ENCODE measurements at regions not wholly inside any gene's neighbourhood (a gene's known extent, or its start where the extent isn't known, plus 50 kb on each side); places are given as distances from the start of the nearest gene placed in this dataset.
"Not testable (repeated sequence)": the region's sequence is repeated elsewhere in the genome, so short reads cannot be mapped to it uniquely, and the experiment has no call there.

DNA sequence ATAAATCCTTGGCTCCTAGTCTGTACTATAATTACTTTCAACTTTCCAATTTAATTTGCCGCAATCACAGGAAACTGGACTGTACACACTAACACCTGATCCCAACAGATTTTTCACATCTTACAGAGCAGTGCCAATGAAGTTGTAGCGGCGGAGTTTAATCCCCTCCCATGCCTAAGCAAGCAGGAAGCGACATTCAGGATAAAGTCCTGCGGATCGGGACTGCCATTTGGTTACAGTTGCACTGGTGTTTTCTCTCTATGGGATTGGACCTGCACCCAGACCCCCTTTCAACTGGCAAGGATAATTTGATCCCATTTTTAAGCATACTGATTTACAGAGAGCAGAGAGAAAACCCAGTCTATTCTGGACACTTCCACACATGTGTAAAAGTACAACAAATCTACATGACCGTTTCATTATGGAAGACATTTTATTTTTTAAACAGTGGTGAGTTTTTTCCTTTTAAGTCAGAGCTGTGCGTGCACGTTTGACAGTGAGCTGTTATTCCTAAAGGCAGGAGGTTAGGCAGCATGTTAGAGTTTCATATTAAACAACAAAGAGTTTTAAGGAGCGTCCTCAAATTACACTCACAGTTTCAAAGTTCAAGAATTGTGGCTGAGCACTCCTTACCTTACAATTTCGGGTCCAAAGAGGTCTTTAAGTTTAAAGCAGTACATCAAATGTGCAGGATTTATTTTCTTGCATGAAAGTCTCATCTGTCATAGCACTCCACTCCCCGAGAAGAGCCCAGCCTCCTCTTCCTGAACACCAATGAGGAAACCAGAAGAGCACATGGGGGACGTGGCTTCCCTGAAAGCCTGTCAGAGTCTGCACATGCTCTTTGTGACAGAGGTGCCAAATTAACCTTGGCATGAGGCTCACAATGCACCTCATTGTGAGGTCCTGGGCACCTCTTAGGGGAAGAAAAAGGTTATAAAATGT lies 141.6 kb upstream of the RFC3 start:
- peak; percentile 17 to 57 for DNase-seq

DNA sequence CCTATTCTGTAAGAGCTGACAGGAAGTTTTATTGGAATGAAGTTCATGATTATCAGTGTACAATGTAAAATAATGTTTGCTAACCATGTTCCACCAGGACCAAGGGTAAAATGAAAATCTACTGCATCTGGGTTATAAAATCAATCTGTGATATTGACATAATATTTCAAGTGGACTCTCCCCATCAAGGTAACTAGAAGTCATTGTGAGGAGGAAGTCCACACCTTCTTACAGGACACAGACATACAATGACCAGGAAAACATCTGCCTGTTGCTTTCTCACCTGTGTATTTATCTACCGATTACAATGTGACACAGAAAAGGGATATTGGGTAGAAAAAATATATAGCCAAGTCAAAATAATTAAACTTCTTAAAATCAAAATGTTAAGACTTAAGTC lies 140.7 kb upstream of the RFC3 start:
- DNase-seq, result no peak

DNA sequence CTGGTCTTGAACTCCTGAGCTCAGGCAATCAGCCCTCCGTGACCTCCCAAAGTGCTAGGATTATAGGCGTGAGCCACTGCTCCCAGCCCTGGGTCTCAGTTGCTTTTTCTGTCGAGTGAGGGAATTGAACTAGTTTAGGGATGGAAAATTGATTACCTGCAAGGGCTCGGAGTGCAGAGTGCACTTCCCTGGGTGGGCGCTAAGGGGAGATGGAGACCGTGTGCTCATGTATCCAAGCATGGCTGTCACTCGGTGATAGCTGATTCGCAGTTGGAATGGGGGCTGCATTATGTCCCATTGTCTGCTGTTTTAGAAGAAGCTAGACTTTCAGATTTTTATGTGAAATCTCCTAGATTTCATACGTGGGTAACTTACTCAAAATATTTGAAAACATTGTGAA lies 139.9 kb upstream of the RFC3 start:
- DNase-seq, result no peak

DNA sequence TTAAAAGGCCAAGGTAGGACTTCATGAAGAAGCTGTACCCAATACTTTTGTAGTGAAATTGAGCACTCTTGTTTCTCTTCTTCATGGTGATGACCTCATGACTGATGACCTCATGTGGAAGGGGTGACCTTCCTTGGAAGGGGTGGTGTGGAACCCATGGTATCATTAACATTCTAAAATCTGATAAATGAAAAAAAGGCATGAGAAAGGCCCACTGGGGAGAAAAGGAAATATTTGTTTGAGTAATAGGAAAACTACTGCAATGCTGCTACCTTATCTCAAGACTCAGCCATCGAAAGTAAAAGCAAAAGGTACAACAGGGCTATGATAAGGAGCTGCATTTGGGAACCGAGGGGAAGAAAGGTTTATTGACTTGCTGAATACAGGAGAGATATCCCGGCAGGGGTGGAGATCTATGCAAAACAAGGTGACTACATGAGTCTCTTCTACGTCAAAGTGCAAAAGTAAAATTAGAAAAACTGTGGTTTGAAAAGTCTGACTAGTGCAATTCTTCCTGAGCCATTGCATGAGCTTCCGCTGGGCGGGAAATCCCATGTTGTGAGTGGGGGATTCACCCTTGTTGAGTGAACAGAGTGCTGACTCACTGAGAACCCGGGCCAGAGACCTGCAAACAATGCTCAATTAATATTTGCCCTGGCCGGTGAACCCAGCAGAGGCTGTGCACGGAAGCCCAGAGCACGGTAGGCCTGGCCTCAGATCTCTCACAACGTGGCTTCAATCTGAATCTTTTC lies 138.9 kb upstream of the RFC3 start:
- peak in 1 of 2 experiments; percentile 14 for DNase-seq

DNA sequence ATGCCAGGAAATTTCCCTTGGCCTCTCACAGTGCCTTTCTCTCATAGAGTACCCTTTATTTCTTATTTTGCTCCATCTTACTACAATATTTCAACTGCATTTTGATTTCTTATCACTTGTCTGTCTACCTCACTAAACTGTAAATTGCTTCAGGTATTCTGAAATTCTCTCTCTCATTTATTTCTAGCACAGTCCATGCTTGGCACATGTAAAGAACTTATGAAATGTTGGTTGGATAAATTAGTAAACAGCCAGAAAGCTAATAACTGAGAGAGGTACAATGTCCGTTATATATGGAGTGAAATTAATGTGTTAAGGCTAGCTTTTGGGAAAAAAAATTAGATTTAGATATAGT lies 138.3 kb upstream of the RFC3 start:
- DNase-seq, result no peak

DNA sequence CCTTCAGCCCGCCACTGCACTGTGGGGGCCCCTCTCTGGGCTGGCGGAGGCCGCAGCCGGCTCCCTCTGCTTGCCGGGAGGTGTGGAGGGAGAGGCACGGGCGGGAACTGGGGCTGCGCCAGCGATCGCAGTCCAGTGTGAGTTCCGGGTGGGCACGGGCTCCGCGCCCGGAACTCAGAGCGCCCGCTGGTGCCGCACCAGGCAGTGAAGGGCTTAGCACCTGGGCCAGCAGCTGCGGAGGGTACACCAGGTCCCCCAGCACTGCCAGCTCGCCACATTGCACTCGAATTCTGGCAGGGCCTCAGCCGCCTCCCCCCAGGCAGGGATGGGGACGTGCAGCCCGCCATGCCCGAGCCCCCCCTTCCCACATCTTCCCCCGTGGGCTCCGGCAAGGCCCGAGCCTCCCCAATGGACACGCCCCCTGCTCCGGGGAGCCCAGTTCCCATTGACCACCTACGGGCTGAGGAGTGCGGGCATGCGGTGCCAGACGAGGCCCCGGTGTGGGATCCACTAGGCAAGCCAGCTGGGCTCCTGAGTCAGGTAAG lies 135.9 kb upstream of the RFC3 start:
- DNase-seq, result no peak

DNA sequence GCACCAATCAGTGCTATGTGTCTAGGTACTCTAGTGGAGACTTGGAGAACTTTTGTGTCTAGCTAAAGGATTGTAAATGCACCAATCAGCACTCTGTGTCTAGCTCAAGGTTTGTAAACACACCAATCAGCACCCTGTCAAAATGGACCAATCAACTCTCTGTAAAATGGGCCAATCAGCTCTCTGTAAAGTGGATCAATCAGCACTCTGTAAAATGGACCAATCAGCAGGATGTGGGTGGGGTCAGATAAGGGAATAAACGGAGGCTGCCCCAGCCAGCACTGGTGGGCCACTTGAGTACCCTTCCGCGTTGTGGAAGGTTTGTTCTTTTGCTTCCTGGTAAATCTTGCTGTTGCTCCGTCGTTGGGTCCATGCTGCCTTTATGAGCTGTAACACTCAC lies 135.3 kb upstream of the RFC3 start:
- not testable (repeated sequence) for DNase-seq

DNA sequence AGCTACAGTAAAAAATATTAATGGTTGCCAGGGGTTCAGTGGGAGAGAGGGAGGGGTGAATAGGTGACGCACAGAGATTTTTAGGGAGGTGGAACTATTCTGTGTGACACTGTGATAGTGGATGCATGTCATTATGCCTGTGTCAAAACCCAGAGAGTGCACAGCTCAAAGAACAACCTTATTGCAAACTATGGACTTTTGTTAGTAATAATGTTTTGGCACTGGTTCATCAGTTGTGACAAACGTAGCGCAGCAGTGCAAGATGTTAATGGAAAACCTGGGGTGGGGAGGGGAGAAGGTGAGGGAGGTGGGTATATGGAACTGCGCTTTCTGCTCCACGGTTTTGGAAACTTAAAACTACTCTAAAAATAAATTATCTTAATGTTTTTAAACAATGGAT lies 134.6 kb upstream of the RFC3 start:
- DNase-seq, result no peak

DNA sequence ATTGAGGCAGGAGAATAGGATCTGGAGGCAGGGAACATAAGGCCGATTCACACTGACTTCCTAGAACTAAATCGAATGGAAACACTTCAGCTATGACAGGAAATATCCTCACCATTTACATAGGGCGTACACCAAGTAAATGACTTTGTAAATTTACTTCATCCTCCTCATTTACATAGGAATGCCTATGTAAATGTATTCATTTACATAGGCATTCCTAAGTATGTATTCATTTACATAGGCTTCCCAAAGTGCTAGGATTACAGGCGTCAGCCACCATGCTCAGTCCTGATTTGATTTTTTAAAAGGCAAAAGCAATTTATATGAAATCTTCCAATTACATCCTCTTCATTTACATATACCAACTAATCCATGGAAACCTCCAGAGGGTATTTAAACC lies 133.1 kb upstream of the RFC3 start:
- DNase-seq, result peak; percentile 45 to 63

DNA sequence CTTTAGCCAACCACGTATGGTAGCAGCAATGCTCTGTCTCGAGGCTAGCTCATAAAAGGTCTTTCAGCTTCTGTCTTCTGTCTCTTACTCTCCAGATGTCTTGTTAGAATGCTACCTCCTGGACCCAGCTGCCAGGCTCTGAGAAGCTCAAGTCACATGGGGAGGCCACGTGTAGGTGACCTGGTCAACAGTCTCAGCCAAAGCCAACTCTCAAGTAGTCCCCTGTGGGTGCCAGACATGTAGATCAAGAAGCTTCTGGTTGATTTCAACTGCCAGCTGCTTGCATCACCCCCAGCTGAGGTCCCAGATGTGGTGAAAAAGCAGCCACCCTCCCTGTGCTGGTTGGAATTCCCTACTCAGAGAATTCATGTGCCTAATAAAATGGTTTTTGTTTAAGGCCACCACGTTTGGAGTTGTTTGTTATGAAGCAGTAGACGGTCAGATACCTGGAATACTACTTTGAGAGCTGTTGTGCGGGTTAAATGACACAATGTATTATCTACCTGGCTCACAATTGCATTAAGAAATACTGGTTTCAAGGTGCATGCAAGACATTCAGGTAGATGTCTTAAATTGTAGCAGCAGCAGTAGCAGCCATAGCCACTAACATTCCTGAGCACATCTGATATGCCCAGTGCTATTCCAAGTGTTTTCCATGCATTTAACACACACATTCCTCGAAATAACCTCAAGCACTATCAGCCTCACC lies 131.0 kb upstream of the RFC3 start:
- no peak for DNase-seq

DNA sequence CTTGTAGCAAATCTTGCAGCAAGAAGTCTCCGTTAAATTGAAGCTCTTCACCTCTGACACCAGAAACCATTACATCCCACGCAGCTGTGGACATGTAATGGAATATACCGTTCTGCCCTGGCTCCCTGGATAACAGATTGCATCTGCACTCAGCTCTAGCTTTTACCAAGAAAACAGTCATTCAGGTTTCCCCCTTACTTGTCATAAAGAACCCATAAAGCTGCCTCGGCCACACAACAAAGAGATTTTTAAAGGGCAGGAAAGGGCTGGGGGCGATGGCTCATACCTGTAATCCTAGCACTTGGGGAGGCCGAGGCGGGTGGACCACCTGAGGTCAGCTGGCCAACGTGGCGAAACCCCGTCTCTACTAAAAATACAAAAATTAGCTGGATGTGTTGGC lies 127.6 kb upstream of the RFC3 start:
- no peak for DNase-seq

DNA sequence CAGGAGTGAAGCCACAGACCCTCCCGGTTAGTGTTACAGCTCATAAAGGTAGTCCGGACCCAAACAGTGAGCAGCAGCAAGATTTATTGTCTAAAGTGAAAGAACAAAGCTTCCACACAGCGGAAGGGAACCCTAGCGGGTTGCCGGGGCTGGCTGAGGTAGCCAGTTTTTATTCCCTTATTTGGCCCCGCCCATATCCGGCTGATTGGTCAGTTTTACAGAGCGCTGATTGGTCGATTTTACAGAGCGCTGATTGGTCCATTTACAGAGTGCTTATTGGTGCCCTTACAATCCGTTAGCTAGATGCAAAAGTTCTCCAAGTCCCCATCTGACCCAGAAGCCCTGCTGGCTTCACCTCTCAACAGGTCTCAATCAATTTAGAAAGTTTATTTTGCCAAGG lies 126.0 kb upstream of the RFC3 start:
- no peak for DNase-seq

DNA sequence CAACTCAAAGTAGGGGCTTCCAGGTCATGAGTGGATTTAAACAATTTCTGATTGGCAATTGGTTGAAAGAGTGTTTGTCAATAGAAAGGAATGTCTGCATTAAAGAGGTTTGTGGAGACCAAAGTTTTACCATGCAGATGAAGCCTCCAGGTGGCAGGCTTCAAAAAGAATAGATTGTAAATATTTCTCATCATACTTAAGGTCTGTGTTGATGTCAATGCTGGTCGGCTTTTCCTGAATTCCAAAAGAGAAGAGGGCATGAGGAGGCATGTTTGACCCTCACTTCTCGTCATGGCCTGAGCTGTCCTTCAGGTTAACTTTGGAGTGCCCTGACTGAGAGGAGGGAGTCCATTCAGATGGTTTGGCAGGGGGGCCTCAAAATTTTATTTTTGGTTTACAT lies 125.4 kb upstream of the RFC3 start:
- DNase-seq, result no peak

DNA sequence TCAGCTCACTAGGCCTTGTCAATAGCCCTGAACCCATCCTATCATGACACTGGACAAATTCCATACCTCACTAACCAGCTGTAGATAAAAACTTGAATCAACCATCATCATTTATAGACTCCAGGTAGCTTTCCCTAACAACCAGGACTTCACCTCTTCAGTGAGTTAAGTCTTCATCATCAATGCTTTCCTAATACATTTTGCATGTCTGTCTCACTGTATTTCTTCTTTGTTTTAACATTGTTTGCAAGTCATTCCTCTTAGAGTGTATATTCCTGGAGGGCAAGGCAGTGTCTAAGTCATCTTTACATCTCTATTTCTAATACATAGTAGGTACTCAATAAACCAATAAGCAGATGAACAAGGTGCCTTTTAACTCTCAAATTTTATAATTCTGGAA lies 123.4 kb upstream of the RFC3 start:
- no peak for DNase-seq

DNA sequence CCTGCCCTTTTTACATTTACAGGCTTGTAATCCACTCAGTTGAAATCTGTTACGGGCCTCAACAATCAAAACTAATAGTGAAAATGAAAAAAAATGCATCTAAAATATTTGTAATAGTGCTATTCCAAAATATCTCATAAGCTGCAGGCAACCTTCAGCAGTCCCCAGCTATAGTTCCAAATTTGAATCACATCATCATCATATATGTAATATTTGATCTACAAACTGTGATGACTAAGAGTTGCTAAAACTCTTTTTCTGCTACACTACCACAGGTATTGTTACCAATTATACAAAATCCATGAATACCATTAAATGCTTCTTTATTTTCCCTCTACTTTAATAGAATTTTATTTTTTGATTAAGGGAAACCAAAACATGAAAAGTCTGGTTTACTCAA lies 121.4 kb upstream of the RFC3 start:
- DNase-seq, result no peak

DNA sequence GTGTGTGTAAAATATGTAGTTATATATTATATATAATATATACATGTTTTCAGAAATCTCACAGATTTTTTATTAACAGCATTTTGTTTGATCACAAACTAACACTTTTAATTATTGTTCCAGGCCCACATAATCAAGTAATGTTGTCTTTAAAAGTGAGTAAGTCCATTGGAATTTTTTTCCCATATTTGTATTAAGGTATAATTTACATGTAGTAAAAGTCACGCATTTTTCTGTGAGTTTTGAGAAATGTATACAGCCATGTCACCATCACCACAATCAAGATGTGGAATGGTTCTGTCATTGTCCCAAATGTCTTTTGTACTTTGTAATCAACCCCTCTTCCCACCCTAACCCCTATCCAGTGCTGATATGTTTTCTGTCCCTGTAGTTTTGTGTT lies 120.0 kb upstream of the RFC3 start:
- DNase-seq, result no peak

DNA sequence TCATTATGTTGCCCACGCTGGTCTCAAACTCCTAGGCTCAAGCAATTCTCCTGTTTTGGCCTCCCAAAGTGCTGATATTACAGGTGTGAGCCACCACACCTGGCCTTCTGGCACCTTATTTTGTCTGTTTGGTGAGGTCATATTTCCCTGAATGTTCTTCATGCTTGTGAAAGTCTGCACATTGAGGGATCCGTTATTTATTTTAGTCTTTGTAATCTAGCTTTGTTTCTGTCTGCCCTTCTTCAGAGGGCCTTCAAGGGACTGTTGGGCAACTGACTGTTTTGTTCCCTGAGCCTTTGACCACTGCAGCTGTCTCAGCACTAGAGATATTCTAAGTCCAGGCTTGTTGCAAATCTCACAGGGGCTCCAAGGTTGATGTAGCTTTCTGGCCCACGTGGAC lies 110.5 kb upstream of the RFC3 start:
- DNase-seq, result no peak

DNA sequence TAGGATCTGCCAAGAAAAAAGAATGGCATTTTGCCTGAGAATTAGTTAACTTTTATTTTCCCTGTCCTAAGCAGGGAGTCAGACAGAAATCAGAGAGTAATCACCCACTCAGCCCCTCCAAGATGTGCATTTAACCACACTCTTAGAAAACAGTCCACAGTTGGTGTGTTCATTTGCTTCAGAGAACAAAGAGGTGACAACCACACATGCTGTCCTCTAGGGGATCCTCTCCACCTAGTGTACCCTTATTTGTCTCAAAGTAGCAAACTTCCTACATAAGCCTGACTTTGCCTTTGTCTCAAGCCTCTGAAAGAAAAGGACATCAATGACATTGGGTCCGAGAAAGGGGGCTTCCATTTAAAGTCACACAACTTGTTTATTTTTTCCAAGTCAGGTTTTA lies 107.0 kb upstream of the RFC3 start:
- no peak for DNase-seq

DNA sequence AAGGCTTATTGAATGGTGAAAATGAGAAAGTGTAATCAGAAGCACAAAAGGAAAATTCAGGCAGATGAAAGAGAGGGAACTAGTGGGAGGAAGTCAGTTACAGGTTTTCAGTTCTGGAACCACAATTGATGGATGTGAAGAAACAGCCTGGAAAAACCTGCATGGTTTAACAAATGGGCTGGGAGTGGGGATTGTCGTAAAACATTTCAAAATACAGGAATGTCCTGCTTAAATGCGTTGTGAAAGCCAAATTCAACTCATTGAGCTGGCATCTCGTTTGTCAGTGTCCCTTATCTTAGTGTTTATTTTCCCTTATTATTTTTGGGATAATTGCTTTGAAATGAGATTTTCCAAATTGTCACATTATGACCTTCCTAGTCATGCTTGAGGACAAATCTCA lies 106.5 kb upstream of the RFC3 start:
- DNase-seq, result no peak

DNA sequence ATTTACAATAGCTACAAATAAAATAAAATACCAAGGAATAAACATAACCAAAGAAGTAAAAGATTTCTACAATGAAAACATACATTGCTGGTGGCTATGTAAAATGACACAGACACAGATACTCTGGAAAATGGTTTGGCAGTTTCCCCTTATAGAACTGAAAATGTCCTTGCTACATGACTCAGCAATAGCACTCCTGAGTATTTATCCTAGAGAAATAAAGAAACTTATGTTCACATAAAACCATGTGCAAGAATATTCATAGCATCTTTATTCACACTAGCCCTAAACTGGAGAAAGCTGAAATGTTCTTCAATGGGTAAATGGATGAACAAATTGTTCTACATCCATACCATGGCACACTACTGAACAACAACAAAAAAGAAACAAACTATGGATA lies 100.2 kb upstream of the RFC3 start:
- no peak for DNase-seq

DNA sequence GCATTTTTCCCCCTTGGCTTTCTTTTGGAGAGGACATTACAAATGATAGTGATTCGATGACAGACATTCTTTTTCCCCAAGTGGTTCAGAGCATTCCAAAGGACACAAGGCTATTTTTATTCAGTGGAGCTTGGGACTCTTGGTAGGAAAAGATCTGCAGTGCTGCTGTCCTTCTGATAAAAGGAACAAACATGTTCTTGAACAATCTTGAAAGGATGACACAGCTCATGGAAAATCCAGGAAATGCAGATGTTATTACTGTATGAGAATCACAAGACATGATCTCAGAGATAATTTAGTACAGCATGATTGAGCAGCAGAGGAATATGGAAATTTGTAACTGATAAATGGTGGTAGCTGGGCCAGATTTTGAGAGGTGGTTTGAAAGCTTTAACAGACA lies 96.2 kb upstream of the RFC3 start:
- DNase-seq, result peak; percentile 61 to 73

DNA sequence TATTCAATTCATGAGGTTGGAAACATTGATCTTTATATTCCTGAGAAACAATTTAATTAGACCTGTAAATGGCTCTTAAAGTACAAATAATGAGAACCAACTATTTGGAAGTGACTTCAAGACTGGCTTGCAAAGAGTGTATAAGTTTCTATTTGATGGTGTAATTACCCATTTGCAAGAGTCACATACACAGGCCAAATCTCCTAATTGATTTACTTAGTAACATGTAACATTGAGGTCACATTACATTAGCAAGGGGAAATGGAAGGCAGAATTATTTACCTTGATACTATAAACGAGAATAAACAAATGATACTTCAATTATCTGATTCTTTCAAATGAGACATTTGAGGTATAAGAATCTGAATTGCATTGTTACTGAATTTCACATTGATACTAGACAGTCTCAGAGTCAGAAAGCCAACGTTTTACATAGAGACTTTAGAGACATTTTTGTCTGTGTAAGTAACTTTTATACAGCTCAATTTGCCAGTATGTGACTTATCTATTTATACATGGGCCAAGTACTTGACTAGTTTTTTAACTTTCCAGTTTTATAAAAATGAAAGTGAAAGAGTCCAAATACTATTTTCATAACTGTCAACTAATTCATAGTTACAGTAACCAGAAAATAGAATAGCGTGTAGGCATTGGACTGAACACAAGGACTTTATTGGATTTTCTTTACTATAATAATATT lies 95.6 kb upstream of the RFC3 start:
- peak; percentile 49 to 56 for DNase-seq

DNA sequence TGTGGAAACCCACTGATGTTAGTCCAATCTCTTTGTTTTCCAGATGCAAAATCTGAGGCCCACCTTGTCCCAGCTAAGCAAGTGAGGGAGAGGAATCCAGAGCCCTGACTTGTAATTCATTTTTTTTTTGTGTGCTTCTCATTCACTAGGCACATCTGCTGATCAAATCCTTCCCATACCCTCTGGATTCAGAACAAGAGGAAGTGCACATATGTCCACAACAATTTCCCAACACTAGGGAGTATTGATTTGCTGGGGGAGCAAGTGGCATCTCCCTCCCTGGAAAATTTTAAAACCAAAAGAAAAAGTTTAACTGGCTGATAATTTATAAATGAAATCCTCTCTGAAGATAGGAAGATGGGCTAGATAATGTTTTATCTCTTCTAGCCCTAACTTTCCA lies 94.6 kb upstream of the RFC3 start:
- DNase-seq, result peak in 1 of 2 experiments; percentile 39

Data from NCI-H526 (cell line).